Lower leg skin (tissue), 4 donors: ENCODE measurements at regions not wholly inside any gene's neighbourhood (a gene's known extent, or its start where the extent isn't known, plus 50 kb on each side); places are given as distances from the start of the nearest gene placed in this dataset.
"Not testable (repeated sequence)": the region's sequence is repeated elsewhere in the genome, so short reads cannot be mapped to it uniquely, and the experiment has no call there.

Experiments used
- DNase-seq, 2 donors: peaks; one replicate each; pipeline ENCODE4 v3.0.0-alpha.2; 2019; ENCODE audit warnings: low spot score in 2 of 2
- H3K4me3 ChIP-seq: fragments of 200-600 bp; sonication (generic); 2 replicates; pipeline ENCODE4 v1.5.1; 2017; ENCODE audit warnings: mild to moderate bottlenecking, low read depth; ENCODE audit not compliant: poor library complexity, severe bottlenecking
- POLR2A ChIP-seq, 2 donors: fragments of 450-650 bp; IDR thresholded peaks; one replicate each; pipeline ENCODE4 v1.6.1; 2016 to 2017; ENCODE audit warnings: antibody characterized with exemption in 2 of 2, mild to moderate bottlenecking in 1 of 2, moderate library complexity in 1 of 2
- WGBS, 2 donors: methylation state at CpG; one replicate each; pipeline ENCODE4 v1.1.5; 2018; 5-methylcytosine and 5-hydroxymethylcytosine counted together
- intact Hi-C: fragments of 100-400 bp; cut with DNase I; formaldehyde crosslinking; loops from one replicate; pipeline ENCODE4 v1.15.0; 2023; ENCODE audit warnings: low total_unique reads
- TF ChIP-seq, protein P1 (sequence below), 3 donors: fragments of 450-650 bp; IDR thresholded peaks; one replicate each; pipeline ENCODE4 v1.5.1; 2016; ENCODE audit warnings: antibody characterized with exemption in 3 of 3, mild to moderate bottlenecking in 3 of 3, moderate library complexity in 2 of 3

DNA sequence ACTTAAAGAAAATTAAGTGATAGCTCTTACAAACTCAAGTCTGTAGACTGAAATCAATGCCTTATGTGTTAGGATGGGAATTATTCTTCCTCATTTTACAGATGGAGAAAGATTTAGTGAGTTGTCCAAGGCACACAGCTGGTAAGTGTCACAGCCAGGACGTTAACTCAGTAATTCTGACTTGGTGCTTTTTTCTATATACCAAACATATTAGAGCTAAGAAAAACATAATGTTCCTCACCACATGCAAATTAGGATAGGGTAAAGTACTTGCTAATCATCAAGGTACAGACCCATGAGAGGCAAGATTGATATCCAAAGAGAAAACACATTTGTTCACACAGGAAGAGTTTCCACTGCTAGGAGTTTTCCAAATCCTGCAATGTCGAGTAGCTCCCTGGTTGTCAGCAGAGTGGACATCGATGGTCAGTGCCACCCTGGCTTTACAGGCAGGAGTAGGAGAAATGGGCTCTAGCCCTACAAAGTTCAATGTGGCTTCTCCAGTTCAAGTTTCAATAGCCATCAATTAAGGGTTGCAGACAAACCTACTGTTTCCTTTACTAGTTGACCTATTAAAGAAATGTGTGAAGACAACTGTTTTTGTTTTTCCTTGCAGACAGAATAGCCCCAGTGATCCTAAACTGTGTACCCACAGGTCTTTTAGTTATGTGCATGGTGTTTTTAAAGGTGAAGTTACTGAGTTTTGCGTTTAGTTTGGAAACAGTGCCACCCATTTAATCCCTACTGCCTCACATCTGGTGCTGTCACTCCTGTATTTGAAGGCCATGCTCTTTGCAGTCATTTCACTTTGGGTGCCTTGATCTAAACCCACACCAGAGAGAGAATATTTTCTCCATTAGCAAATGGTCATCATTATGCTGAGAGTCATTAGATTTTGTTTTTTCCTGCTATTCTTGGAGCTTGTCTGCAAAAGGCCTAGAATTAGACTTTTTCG, 460.8 kb upstream of the SMARCA2 start:
- TF ChIP-seq, protein P1, sequence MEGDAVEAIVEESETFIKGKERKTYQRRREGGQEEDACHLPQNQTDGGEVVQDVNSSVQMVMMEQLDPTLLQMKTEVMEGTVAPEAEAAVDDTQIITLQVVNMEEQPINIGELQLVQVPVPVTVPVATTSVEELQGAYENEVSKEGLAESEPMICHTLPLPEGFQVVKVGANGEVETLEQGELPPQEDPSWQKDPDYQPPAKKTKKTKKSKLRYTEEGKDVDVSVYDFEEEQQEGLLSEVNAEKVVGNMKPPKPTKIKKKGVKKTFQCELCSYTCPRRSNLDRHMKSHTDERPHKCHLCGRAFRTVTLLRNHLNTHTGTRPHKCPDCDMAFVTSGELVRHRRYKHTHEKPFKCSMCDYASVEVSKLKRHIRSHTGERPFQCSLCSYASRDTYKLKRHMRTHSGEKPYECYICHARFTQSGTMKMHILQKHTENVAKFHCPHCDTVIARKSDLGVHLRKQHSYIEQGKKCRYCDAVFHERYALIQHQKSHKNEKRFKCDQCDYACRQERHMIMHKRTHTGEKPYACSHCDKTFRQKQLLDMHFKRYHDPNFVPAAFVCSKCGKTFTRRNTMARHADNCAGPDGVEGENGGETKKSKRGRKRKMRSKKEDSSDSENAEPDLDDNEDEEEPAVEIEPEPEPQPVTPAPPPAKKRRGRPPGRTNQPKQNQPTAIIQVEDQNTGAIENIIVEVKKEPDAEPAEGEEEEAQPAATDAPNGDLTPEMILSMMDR (IDR thresholded peaks at IDR 0.05) = no peak
- no peak for TF ChIP-seq POLR2A (IDR thresholded peaks at IDR 0.05)
- 52 to 64% methylated on average over 5 of the region's 5 CpGs for WGBS, 2 donors
- intact Hi-C loops = no loop called here
- DNase-seq = no peak
- no peak overlapping the region for H3K4me3 ChIP-seq

DNA sequence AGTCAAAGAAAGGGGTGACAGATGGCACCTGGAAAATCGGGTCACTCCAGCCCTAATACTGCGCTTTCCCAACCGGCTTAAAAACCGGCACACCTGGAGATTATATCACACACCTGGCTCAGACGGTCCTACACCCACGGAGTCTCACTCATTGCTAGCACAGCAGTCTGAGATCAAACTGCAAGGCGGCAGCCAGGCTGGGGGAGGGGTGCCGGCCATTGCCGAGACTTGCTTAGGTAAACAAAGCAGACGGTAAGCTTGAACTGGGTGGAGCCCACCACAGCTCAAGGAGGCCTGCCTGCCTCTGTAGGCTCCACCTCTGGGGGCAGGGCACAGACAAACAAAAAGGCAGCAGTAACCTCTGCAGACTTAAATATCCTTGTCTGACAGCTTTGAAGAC, 456.5 kb upstream of the SMARCA2 start:
- DNase-seq, H3K4me3 ChIP-seq, intact Hi-C loops: not testable (repeated sequence)
- WGBS, 2 donors = 75 to 78% methylated on average over 10 of the region's 10 CpGs

DNA sequence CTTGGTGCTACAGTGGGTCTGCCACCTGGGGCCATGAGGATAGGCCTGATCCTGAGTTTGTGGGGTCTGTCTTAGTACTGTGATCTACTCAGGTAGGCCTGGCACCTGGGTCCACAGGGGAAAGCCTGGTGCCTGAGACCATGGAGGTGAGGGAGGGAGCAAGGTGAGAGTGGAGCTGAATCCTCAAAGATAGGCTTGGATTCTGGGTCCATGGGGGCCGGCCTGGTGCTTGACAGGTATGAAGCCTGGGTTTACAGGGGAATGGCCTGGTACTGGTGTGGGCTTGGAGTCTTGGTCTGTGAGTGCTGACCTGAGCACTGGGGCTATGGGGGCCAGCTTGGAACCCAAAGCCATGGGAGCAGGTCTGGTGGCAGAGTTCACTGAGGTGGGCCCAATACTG, 439.2 kb upstream of the SMARCA2 start:
- no peak for DNase-seq
- 80 to 92% methylated on average over 1 of the region's 1 CpG for WGBS, 2 donors
- TF ChIP-seq, protein P1 (IDR thresholded peaks at IDR 0.05) = no peak
- TF ChIP-seq POLR2A (IDR thresholded peaks at IDR 0.05) = no peak
- no peak overlapping the region for H3K4me3 ChIP-seq
- intact Hi-C loops = no loop called here

DNA sequence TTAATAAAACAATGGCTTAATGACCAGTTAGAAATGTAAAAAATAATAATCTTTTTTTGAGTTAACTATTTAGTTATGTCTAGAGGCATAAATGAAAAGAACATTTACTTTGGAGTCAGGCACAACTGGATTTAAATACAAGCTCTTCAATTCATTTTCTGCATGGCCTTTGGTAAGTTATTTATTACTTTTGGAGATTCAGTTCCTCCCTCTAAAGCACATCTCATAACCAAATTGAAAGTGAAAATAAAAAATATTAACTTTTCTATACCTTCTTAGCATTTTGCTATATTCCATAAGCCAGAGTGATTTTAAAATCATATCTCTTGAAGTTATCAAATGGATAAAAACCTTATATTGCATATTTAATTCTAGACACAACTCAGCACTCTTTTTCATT, 434.9 kb upstream of the SMARCA2 start:
- H3K4me3 ChIP-seq = no peak overlapping the region
- no peak for TF ChIP-seq POLR2A (IDR thresholded peaks at IDR 0.05)
- TF ChIP-seq, protein P1 (IDR thresholded peaks at IDR 0.05) = no peak
- intact Hi-C loops = no loop called here
- DNase-seq = no peak

DNA sequence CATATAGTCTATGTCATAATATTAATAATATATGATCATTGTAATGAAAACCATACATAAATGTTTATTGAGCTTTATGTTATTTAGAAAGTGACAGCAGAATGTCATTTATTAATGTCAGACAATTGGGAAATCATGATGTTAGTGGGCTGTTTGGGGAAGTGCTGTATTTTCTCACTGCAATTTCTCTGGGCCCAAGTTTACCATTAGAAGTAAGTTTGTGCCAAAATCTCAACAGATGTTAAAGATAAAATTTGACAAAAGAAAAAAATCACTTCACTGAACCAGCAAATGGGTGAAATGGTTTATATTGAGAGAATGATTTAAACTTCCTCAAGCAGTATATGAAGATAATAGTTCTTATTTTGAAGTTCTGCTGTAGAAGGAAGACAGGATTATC, 433.2 kb upstream of the SMARCA2 start:
- no peak overlapping the region for H3K4me3 ChIP-seq
- DNase-seq = no peak
- intact Hi-C loops = no loop called here
- TF ChIP-seq, protein P1 (IDR thresholded peaks at IDR 0.05) = no peak
- TF ChIP-seq POLR2A (IDR thresholded peaks at IDR 0.05) = no peak

DNA sequence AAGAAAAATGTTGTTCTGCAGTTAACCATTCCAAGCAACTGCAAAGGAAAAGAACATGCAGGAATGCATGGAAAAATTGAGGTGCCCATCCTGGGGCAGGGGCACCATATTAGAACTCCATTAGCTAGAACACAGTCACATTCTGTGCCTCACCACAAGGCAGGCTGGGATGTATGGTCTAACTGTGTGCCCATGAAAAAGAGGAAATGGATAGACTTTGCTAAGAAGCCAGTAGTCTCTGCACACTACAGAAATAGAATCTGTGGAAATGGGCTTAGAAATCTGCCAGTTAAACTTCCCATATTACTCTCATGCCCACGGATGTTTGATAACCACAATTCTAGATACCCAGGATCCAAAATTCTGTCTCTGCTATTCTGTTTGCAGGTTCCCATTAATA, 423.8 kb upstream of the SMARCA2 start:
- intact Hi-C loops = no loop called here
- H3K4me3 ChIP-seq = no peak overlapping the region
- DNase-seq = no peak
- WGBS, 2 donors = 62 to 67% methylated on average over 1 of the region's 1 CpG
- TF ChIP-seq, protein P1 (IDR thresholded peaks at IDR 0.05) = no peak
- no peak for TF ChIP-seq POLR2A (IDR thresholded peaks at IDR 0.05)
